Mucosa of rectum (tissue), 2 donors: ENCODE measurements at regions not wholly inside any gene's neighbourhood (a gene's known extent, or its start where the extent isn't known, plus 50 kb on each side); places are given as distances from the start of the nearest gene placed in this dataset.
"Not testable (repeated sequence)": the region's sequence is repeated elsewhere in the genome, so short reads cannot be mapped to it uniquely, and the experiment has no call there.

Experiments used
- H3K27ac ChIP-seq, 2 donors: one replicate each; pipeline ENCODE4 v1.7.0; 2013; ENCODE audit warnings: inconsistent platforms in 2 of 2, low read depth in 2 of 2, low read length in 2 of 2
- H3K27me3 ChIP-seq, 2 donors: one replicate each; pipeline ENCODE4 v1.7.0; 2013; ENCODE audit warnings: low read length in 2 of 2; ENCODE audit not compliant: control insufficient read depth in 2 of 2, insufficient read depth in 2 of 2
- H3K36me3 ChIP-seq, 2 donors: one replicate each; pipeline ENCODE4 v1.7.0; 2013; ENCODE audit warnings: low read length in 2 of 2; ENCODE audit not compliant: control insufficient read depth in 2 of 2, insufficient read depth in 2 of 2
- H3K4me1 ChIP-seq, 2 donors: one replicate each; pipeline ENCODE4 v1.7.0; 2013; ENCODE audit warnings: low read length in 2 of 2, mild to moderate bottlenecking in 1 of 2; ENCODE audit not compliant: control insufficient read depth in 2 of 2, insufficient read depth in 2 of 2
- H3K4me3 ChIP-seq, 2 donors: one replicate each; pipeline ENCODE4 v1.7.0; 2013; ENCODE audit warnings: low read length in 2 of 2
- H3K9ac ChIP-seq, 2 donors: one replicate each; pipeline ENCODE4 v1.7.0; 2013; ENCODE audit warnings: low read length in 2 of 2, low read depth in 1 of 2, mild to moderate bottlenecking in 1 of 2
- H3K9me3 ChIP-seq, 2 donors: one replicate each; pipeline ENCODE4 v1.7.0; 2013; ENCODE audit warnings: low read length in 2 of 2; ENCODE audit not compliant: control insufficient read depth in 2 of 2
- donor health status: healthy.
- donor health status: Normal muscosa, but diverticular disease.

DNA sequence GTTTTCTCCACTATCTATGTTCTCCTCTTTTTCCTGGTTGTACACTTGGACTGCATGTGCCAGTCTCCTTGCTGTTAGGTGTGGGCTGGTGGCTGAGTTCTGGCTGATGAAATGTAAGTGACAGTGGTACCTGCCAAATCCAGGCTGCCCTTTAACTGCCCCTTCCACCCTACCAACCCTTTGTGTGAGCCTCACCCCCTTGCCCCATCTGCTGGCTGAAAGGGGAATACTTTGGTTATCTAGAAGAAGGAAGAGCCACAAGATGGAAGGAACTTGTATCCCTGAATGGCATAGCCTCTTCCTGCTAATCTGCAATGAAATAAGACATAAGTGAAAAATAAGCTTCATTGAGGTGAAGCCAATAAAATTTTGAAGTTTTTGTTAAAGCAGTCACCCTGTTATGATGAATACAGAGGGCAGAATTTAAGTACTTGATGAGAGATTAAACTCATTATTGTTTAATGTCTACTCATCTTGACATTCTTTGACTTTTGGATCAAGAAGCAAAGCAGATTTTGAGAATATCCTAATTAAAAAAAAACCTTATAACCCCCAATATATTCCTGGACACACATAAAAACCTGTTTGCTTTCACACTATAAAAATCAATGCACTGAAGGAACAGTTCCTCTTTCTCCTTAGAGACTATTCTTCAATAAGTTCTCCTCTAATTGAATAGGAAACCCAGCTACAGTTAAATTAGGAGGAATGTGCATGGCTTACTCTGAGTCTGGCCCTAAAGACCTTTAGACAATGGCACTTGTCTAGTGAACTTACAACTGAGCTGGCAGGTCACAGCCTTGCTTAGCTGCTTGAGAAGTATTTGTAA lies 262.6 kb upstream of the BTG1 start:
- no peak overlapping the region for H3K4me3 ChIP-seq
- H3K4me1 ChIP-seq, result peaks cover 0 to 1% of the 10 kb centered on the region in 2 donors
- H3K9me3 ChIP-seq, result no peaks in the 10 kb centered on the region
- no peaks in the 10 kb centered on the region for H3K36me3 ChIP-seq
- no peak overlapping the region for H3K27ac ChIP-seq
- H3K9ac ChIP-seq, result no peak overlapping the region
- no peaks in the 10 kb centered on the region for H3K27me3 ChIP-seq

DNA sequence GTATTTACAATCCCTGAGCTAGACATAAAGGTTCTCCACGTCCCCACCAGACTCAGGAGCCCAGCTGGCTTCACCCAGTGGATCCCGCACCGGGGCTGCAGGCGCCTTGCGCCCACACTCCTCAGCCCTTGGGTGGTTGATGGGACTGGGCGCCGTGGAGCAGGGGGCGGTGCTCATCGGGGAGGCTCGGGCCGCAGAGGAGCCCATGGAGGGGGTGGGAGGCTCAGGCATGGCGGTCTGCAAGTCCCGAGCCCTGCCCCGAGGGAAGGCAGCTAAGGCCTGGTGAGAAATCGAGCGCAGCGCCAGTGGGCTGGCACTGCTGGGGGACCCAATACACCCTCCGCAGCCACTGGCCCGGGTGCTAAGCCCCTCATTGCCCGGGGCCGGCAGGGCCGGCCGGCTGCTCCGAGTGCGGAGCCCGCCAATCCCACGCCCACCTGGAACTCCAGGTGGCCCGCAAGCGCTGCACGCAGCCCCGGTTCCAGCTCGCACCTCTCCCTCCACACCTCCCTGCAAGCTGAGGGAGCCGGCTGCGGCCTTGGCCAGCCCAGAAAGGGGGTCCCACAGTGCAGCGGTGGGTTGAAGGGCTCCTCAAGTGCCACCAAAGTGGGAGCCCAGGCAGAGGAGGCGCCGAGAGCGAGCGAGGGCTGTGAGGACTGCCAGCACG lies 260.9 kb upstream of the BTG1 start:
- H3K27me3 ChIP-seq, H3K36me3 ChIP-seq, H3K27ac ChIP-seq, H3K9ac ChIP-seq, H3K4me3 ChIP-seq, H3K9me3 ChIP-seq: not testable (repeated sequence)
- peaks cover 0 to 11% of the 10 kb centered on the region in 2 donors for H3K4me1 ChIP-seq

DNA sequence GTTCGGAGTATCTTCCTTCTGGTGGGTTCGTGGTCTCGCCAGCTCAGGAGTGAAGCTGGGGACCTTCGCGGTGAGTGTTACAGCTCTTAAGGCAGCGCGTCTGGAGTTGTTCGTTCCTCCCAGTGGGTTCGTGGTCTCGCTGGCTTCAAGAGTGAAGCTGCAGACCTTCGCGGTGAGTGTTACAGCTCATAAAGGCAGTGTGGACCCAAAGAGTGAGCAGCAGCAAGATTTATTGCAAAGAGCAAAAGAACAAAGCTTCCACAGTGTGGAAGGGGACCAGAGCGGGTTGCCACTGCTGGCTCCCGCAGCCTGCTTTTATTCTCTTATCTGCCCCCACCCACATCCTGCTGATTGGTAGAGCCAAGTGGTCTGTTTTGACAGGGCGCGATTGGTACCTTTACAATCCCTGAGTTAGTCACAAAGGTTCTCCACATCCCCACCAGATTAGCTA lies 260.2 kb upstream of the BTG1 start:
- H3K4me1 ChIP-seq, result peaks cover 0 to 11% of the 10 kb centered on the region in 2 donors
- H3K27me3 ChIP-seq, H3K36me3 ChIP-seq, H3K9ac ChIP-seq, H3K9me3 ChIP-seq, H3K4me3 ChIP-seq, H3K27ac ChIP-seq: not testable (repeated sequence)

DNA sequence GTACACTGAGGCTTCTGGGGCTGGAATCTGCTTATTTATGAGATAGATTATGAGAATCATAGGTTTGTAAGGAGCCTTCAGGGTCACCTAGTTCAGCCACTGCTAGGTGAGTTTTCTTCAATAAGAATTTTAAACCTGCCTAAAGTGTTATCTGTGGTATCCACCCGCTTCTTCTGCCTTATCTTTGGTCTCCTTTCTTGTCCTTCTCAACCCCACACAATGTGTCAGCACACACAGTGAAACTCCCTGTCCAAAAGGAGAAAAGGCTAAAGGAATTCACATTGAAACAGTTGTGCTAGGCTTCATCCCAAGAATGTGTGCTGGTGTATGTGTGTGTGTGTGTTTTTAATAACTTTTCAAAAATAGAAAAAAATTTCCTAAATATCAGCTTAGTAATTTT lies 259.3 kb upstream of the BTG1 start:
- Histone ChIP-seq H3K27ac (peak overlapping the region in 1 of 2 donors; percentile 33), H3K36me3 (no peaks in the 10 kb centered on the region), H3K27me3 (no peaks in the 10 kb centered on the region), H3K4me1 (peaks cover 0 to 11% of the 10 kb centered on the region in 2 donors), H3K9ac (no peak overlapping the region), H3K9me3 (no peaks in the 10 kb centered on the region), H3K4me3 (no peak overlapping the region)

DNA sequence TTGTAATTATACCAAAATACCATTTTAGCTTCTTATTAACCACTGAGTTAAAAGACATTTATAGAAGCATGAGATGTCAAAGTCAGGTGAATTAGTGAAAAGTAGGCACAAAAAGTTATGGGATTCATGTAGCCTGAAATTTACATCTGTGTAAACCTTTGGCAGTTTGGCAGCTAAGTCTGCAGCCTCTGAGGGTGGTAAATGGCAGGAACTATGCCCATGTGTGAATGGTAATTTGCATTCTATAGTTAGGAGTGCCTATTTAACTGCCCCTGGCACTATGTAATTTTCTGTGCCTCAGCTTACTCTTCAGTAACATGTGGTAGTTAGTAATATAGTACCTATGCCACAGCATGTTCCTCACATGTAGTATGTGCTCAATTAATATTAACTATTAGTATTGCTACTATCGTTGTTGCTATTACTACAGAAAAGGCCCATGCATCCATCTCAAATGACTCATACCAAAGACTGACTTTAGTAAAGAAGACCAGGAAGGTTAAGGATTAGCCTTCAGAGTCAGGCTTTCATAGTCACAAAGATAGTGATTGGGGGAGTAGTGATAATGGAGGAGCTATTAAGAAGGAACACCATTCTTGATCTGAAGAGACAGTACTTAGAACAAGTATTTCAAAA lies 258.7 kb upstream of the BTG1 start:
- no peaks in the 10 kb centered on the region for H3K36me3 ChIP-seq
- H3K4me3 ChIP-seq, result no peak overlapping the region
- H3K4me1 ChIP-seq, result peaks cover 0 to 11% of the 10 kb centered on the region in 2 donors
- no peaks in the 10 kb centered on the region for H3K9me3 ChIP-seq
- H3K27me3 ChIP-seq, result no peaks in the 10 kb centered on the region
- peak overlapping the region; percentile 33 to 56 for H3K27ac ChIP-seq
- no peak overlapping the region for H3K9ac ChIP-seq

DNA sequence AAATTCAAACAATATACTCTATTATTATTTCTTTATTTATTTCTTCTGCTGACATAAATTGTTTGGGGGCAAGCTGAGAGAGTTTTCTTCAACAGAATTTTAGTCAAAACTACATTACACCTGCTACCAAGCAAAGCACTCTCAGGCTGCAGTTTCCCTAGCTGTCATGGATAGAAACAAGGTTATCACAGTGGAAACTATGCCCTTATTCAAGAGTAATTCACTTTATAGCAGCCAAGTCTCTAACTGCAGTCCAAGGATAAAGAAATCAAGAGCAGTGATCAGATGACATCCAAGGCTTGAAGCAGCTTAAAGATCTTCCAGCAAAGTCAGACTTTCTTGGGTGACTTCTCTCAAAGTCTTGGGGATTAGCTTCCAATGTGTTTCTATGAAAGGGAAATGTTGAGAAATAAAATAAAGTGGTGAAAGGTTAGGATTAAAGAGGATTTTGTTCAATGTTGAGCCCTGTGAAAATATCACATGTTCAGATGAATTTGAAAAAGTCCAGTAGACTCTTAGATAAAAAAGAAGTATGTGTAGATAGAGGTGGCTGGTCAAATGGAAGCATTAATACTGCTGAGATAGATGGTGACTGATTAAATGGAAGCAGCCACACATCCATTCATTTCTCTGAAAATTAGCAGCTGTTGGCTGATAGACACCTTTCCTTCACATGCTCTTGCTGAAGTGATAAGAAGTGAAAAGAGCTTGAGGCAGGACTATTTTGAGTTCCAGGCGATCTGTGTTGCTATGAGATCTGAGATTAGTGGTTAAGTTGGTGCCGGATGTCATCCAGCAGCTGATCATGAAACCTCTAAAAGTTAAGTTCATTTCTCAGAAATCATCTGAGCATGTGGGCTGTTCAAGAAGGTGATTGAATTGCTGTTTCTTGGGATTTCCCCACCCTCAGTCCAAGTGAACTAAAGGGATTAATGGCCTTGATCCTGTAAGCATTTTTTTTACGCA lies 257.8 kb upstream of the BTG1 start:
- Histone ChIP-seq H3K9me3 (no peaks in the 10 kb centered on the region), H3K4me3 (no peak overlapping the region), H3K9ac (no peak overlapping the region), H3K27ac (peak overlapping the region; percentile 56 to 64), H3K27me3 (no peaks in the 10 kb centered on the region), H3K4me1 (peaks cover 0 to 11% of the 10 kb centered on the region in 2 donors), H3K36me3 (no peaks in the 10 kb centered on the region)

DNA sequence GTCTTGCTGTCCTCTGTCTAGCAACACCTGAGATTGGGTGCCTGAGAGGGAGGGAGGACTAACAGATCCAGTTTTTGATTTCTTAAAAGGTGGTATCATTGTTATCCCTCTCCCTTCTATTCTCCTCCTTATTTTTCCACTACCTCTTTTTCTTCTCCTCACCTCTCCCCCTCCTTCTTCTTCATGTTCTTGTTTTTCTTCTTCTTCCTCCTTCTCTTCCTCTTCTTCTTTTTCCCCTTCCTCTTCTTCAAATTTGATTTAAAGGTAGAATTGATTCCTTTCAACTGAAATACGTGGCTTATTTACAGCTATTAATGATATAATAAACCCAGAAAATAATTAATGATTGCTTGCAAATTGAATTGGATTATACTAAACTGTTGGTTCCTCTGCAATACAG lies 256.8 kb upstream of the BTG1 start:
- no peaks in the 10 kb centered on the region for H3K9me3 ChIP-seq
- no peaks in the 10 kb centered on the region for H3K36me3 ChIP-seq
- peaks cover 0 to 11% of the 10 kb centered on the region in 2 donors for H3K4me1 ChIP-seq
- no peaks in the 10 kb centered on the region for H3K27me3 ChIP-seq
- H3K27ac ChIP-seq, result no peak overlapping the region
- no peak overlapping the region for H3K9ac ChIP-seq
- no peak overlapping the region for H3K4me3 ChIP-seq

DNA sequence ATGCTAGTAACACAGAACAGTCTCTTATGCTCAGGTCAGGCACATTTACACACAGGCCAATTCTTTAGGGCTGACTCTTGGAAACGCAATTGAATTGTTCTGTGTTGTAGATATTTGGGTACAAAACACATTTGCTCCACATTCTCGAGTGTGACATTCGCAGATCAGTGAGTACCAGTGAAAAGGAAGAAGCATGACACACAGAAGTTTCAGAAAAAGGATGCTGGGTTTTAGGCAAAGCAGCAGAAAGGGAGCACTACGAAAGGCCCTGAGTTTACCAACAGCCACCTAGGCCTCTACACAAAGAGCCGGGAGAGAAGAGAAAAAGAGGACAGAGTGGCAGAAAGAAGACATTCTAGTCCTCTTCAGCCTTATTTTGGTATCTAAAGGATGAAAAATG lies 254.4 kb upstream of the BTG1 start:
- Histone ChIP-seq H3K36me3 (no peaks in the 10 kb centered on the region), H3K27me3 (no peaks in the 10 kb centered on the region), H3K9me3 (no peaks in the 10 kb centered on the region), H3K27ac (peak overlapping the region; percentile 19 to 49), H3K4me3 (no peak overlapping the region), H3K9ac (no peak overlapping the region), H3K4me1 (peaks cover 0 to 11% of the 10 kb centered on the region in 2 donors)

DNA sequence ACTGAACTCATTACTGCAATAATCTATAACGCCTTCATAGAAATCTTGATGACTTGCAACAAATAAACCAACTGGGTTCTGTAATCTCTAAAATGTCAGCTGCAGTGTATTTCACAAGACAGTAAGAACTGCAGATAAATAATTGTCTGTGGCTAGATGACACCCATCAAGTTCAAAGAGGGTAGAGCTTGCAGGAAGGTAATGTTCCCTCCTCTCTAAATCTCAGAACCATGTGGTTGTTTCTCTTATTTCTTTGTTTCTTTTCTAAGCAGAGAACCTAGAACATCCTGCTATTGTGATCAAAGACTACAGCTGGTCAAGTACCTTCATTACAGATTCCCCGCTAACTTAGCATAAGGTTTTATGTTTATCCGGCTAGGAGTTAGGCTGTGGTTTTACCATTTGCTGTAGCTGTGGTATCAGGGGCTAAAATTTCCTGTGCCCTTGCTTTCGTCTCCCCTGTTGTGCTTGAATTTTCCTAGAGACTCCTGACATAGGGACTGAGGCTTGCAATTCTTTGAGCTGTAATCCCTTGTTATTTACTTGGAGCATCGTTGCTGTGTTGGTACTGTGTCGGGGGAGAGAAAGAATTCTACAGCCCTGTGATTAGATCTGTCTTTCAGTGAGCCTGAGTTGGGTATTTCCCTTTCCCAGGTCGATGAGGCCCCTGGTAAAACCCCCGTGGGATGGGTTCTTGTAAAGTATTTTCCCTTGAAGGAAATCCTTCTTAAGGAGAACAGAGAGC lies 253.1 kb upstream of the BTG1 start:
- Histone ChIP-seq H3K9me3 (peaks cover 0 to 4% of the 10 kb centered on the region in 2 donors), H3K27ac (peak overlapping the region; percentile 22 to 40), H3K4me1 (peaks cover 0 to 11% of the 10 kb centered on the region in 2 donors), H3K27me3 (no peaks in the 10 kb centered on the region), H3K36me3 (no peaks in the 10 kb centered on the region), H3K9ac (no peak overlapping the region), H3K4me3 (no peak overlapping the region)
